IPS-18c (cell line): ENCODE measurements at regions not wholly inside any gene's neighbourhood (a gene's known extent, or its start where the extent isn't known, plus 50 kb on each side); places are given as distances from the start of the nearest gene placed in this dataset.

Source experiments
- H3K4me3 ChIP-seq: 2 replicates; pipeline ENCODE4 v1.7.0; 2013; ENCODE audit warnings: low read depth, mild to moderate bottlenecking, low read length, moderate library complexity; ENCODE audit not compliant: insufficient read depth
- H3K9me3 ChIP-seq: one replicate; pipeline ENCODE4 v1.6.1; 2013; ENCODE audit warnings: mild to moderate bottlenecking, low read length, moderate library complexity; ENCODE audit not compliant: control insufficient read depth, insufficient read depth

DNA sequence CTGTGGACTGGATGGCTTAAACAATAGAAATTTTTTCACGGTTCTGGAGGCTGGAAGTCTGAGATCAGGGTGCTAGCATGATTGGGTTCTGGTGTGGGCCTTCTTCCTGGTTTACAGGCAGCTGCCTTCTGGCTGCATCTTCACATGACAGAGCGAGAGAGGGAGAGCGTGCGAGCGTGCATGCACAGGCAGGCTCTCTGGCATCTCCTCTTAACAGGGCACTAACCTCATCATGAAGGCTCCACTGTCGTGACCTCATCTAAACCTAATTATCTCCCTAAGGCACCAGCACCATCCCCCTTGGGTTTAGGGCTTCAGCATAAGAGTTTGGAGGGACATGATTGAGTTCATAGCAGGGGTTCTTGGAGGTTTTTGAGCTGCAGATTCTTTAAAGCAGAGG, 292.0 kb upstream of the C2CD4B start:
- Histone ChIP-seq H3K9me3 (no peaks in the 10 kb centered on the region), H3K4me3 (no peak overlapping the region)

GRCh38 chr15:62459875-62460274, 294.8 kb upstream of the C2CD4B start:
- H3K9me3 ChIP-seq: no peaks in the 10 kb centered on the region
- H3K4me3 ChIP-seq: no peak overlapping the region

- no peaks in the 10 kb centered on the region for H3K9me3 ChIP-seq
- H3K4me3 ChIP-seq: no peak overlapping the region
Measured at GRCh38 chr15:62462268-62462667, 297.2 kb upstream of the C2CD4B start.

DNA sequence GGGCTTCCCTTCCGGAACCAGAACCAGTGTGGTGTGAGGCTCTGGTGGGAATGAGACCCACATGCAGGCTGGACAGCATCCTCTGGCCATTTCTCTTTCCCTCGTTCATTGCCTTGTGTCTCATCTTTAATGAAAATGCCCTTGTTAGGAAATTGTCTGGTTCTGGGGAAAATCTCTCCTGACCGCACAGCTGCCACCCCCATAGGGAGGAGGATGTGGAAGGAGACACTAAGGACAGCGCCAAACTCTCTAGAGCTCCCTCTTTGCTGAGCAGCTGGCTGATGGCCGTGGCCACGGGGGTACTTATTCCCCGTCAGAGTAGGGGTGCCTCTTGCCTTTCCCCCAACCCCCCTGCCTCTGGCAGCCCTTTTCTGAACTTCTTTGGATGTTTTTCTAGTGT, 297.6 kb upstream of the C2CD4B start:
- Histone ChIP-seq H3K4me3 (no peak overlapping the region), H3K9me3 (no peaks in the 10 kb centered on the region)

GRCh38 chr15:62464705-62465104, 299.6 kb upstream of the C2CD4B start:
- Histone ChIP-seq H3K9me3 (no peaks in the 10 kb centered on the region), H3K4me3 (no peak overlapping the region)

DNA sequence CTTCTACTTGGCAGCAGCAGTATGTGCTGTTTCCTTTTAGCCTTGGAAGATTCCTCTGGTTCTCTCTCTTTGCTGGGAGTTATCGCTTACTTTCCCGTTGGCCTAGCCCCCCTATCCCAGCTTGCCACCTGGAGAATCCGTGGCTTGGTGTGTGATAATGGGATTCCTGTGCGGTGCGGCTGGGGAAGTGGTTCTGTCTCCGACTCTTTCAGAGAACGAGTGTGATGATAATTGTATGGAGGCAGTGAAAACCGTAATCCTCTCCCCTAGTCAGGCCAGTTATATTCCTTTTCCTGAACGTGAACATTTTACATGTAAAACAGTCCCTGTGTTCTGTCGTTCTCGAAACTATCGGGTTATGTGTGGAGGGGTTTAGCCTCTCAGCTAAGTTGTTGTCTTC, 300.1 kb upstream of the C2CD4B start:
- H3K4me3 ChIP-seq: no peak overlapping the region
- no peaks in the 10 kb centered on the region for H3K9me3 ChIP-seq

DNA sequence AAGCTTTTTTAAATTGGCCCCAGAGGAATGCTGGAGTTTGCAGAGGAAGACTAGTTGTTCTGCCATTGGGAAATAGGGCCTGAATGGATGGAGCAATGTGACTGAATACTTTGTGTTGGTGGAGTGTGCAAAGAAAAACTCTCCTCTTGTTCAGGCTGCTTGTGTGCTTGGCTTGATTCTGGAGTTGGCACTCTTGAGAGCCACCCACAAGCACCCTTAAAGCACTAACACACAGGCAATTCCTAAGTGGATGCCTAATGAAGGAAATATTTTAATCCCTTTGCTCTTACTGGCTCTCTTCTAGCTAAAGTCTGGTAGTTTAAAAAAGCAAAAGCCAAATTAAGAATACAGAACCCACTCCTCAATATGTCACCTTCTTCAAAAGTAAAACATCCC, 304.4 kb upstream of the C2CD4B start:
- Histone ChIP-seq H3K4me3 (no peak overlapping the region), H3K9me3 (no peaks in the 10 kb centered on the region)

GRCh38 chr15:62469874-62470688, 305.0 kb upstream of the C2CD4B start:
- Histone ChIP-seq H3K9me3 (no peaks in the 10 kb centered on the region), H3K4me3 (no peak overlapping the region)

GRCh38 chr15:62472616-62473299, 307.7 kb upstream of the C2CD4B start:
- Histone ChIP-seq H3K9me3 (no peaks in the 10 kb centered on the region), H3K4me3 (no peak overlapping the region)

DNA sequence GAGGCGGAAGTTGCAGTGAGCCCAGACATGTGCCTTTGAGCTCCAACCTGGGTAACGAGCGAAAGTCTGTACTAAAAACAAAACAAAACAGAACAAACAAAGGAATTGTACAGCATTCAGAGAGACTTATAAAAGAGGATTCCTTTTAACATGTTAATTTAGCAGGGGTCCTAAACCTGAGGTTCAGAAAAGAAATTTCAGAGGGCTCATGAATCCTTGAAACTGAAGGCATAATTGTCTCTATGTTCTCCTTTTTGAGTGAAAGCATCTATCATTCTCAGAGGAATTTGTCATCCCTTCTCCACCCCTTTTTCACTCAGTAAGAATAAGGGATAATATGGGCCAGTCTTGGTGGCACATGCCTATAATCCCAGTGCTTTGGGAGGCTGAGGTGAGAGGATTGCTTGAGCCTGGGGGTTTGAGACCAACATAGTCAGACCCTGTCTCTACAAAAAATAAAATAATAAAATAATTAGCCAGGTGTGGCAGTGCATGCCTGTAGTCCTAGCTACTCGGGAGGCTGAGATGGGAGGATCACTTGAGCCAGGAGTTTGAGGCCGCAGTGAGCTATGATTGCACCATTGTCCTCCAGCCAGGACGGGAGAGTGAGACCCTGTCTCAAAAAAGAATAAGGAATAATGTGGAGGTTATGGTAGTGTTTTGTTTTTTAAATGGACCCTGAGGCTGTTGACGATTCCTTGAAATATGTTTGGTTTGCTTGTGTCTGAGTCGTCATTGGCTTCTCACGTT, 309.1 kb upstream of the C2CD4B start:
- H3K9me3 ChIP-seq: no peaks in the 10 kb centered on the region
- H3K4me3 ChIP-seq: no peak overlapping the region

DNA sequence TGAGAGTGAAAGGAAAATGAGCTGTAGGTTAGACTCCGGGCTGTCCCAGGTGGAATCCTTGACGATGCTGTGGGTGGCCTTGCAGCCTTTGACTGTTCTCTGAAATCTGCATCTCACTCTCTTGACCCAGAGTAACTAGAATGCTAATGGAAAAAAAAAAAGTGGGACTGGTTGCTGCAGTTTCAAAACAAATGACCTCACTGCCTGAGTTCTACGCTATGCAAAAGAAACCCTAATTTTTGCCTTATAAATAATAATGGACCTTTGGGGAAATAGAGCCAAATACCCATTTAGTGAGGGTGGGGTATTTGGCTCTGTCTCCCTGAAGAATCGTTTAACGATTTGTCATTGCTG, 309.7 kb upstream of the C2CD4B start:
- H3K9me3 ChIP-seq: no peaks in the 10 kb centered on the region
- no peak overlapping the region for H3K4me3 ChIP-seq

GRCh38 chr15:62475591-62475990, 310.5 kb upstream of the C2CD4B start:
- no peaks in the 10 kb centered on the region for H3K9me3 ChIP-seq

GRCh38 chr15:62476163-62476562, 311.1 kb upstream of the C2CD4B start:
- Histone ChIP-seq H3K9me3 (no peaks in the 10 kb centered on the region), H3K4me3 (no peak overlapping the region)

More at GRCh38 chr15:62475591-62475990, 310.5 kb upstream of the C2CD4B start:
- no peak overlapping the region for H3K4me3 ChIP-seq

GRCh38 chr15:62477929-62478328, 312.8 kb upstream of the C2CD4B start:
- H3K4me3 ChIP-seq: no peak overlapping the region
- no peaks in the 10 kb centered on the region for H3K9me3 ChIP-seq

- no peaks in the 10 kb centered on the region for H3K9me3 ChIP-seq
- H3K4me3 ChIP-seq: no peak overlapping the region
Measured at GRCh38 chr15:62482785-62483429, 317.8 kb upstream of the C2CD4B start.

GRCh38 chr15:62483814-62484213, 318.7 kb upstream of the C2CD4B start:
- Histone ChIP-seq H3K9me3 (no peaks in the 10 kb centered on the region), H3K4me3 (no peak overlapping the region)

DNA sequence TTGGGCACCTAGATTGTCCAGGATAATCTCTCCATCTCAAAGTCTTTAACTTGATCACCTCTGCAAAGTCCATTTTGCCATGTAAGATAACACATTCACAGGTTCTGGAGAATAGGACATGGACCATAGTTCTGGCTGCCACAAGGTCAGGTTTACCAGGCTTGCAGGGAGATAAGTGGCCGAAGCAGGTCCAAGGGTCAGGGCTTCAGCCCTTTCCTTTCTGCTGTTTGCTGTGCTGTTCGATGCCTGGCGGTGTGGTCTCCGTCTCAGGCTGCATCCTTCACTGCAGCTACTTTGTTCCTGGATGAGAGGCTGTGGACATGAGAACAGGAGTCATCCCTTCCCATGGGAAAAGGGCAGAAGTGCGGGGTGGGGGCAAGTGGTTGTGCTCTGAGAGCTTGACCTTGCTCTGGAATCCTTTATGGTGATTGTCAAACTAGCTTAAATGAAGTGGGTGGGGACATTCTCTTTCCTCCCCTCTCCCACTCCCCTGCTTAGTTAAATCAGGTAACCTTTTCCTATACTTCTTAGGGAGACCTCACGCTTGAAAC, 320.2 kb upstream of the C2CD4B start:
- Histone ChIP-seq H3K4me3 (no peak overlapping the region), H3K9me3 (no peaks in the 10 kb centered on the region)
